ENCODE measurements at regions not wholly inside any gene's neighbourhood (a gene's known extent, or its start where the extent isn't known, plus 50 kb on each side); places are given as distances from the start of the nearest gene placed in this dataset.

- ATAC-seq (no peak), DNase-seq (ENCODE audit: low read depth, low spot score) (no peak), FAIRE-seq (no peak)
- peaks cover 2% of the 10 kb centered on the region; the same call in 1 of the 3 replicates for H3K9me3 ChIP-seq (replicated peaks; ENCODE audit: control insufficient read depth, insufficient read depth, low read length)
- intact Hi-C loops (cut with micrococcal nuclease; ENCODE audit: unreplicated experiment) (no loop called here), in situ Hi-C loops (cut with MboI) (no loop called here)
- H3K4me2 ChIP-seq (ENCODE audit: control insufficient read depth, insufficient read depth) = no peak overlapping the region
- no peaks in the 10 kb centered on the region for H3K36me3 ChIP-seq (ENCODE audit: control insufficient read depth in 2 of 2, insufficient read depth in 2 of 2, low read length in 1 of 2)
- H3K4me3 ChIP-seq = no peak overlapping the region
- H3K4me1 ChIP-seq (ENCODE audit: control insufficient read depth, insufficient read depth, low read length) = peaks cover 2% of the 10 kb centered on the region; the same call in 1 of the 2 replicates
- H4K20me1 ChIP-seq (ENCODE audit: control insufficient read depth, insufficient read depth) = no peaks in the 10 kb centered on the region
- H3K9ac ChIP-seq (ENCODE audit: control insufficient read depth, insufficient read depth, low read length) = no peak overlapping the region
- no peaks in the 10 kb centered on the region for H3K79me2 ChIP-seq (ENCODE audit: control insufficient read depth, insufficient read depth, low read length)
- no TSS peak for BruUV-seq (replicated peaks)
- RAD21 ChIA-PET (ENCODE audit: unreplicated experiment) = no interaction called here
- SMC1A ChIA-PET (ENCODE audit: uncharacterized antibody, unreplicated experiment) = no interaction called here
- no peak overlapping the region for H3K27ac ChIP-seq (ENCODE audit: control insufficient read depth, insufficient read depth)
- POLR2A ChIA-PET = no interaction called here
- WGBS (ENCODE audit: insufficient coverage, insufficient replicate concordance, low lambda C conversion rate, missing lambda C conversion rate) = 71% methylated on average over 7 of the region's 7 CpGs
- CTCF ChIA-PET = no interaction called here
- H2AFZ ChIP-seq (ENCODE audit: control insufficient read depth, low read depth, low read length) = no peak overlapping the region
- no peaks in the 10 kb centered on the region; a peak in 1 of 4 replicates for H3K27me3 ChIP-seq (replicated peaks in 1 of 2; ENCODE audit: control insufficient read depth in 2 of 2, insufficient read depth in 2 of 2, low read length in 1 of 2)
- TF ChIP-seq EGR1 (IDR thresholded peaks at IDR 0.05; ENCODE audit: borderline replicate concordance in 1 of 2, low read depth in 2 of 2, low read length in 2 of 2) (no peak), MTA3 (IDR thresholded peaks at IDR 0.05; ENCODE audit: borderline replicate concordance, low read length) (no peak), LARP7 (IDR thresholded peaks at IDR 0.05) (no peak), CBX5 (IDR thresholded peaks at IDR 0.05; ENCODE audit: low read depth) (no peak), E4F1 (IDR thresholded peaks at IDR 0.05; ENCODE audit: borderline replicate concordance, partially characterized antibody) (no peak), NKRF (conservative IDR thresholded peaks at IDR 0.05) (no peak), ZNF24 (IDR thresholded peaks at IDR 0.05) (no peak), HCFC1 (IDR thresholded peaks at IDR 0.05; ENCODE audit: low read length) (no peak), ZBTB33 (IDR thresholded peaks at IDR 0.05) (no peak), DPF2 (IDR thresholded peaks at IDR 0.05) (no peak), SMAD1 (IDR thresholded peaks at IDR 0.05; ENCODE audit: low read depth, partially characterized antibody) (no peak), ATF7 (IDR thresholded peaks at IDR 0.05; ENCODE audit: low read depth) (no peak), BCL3 (IDR thresholded peaks at IDR 0.05; ENCODE audit: borderline replicate concordance, insufficient read depth, low read depth, low read length, poor library complexity, severe bottlenecking) (no peak), FOS (IDR thresholded peaks at IDR 0.05; ENCODE audit: borderline replicate concordance, extremely low read depth, insufficient read length) (no peak), IRF3 (IDR thresholded peaks at IDR 0.05) (no peak), ZBED1 (IDR thresholded peaks at IDR 0.05; ENCODE audit: borderline replicate concordance) (no peak), CHD4 (IDR thresholded peaks at IDR 0.05) (no peak)
These were observed 187.7 kb downstream of the FOXO1 start for GRCh38 chr13:40478775-40479174.
